ENCODE measurements at regions not wholly inside any gene's neighbourhood (a gene's known extent, or its start where the extent isn't known, plus 50 kb on each side); places are given as distances from the start of the nearest gene placed in this dataset.

- Histone ChIP-seq H3K27me3 (no peaks in the 10 kb centered on the region), H3K36me3 (replicated peaks in 1 of 2) (no peaks in the 10 kb centered on the region), H3K9me3 (replicated peaks in 1 of 3) (no peaks in the 10 kb centered on the region), H3K4me1 (replicated peaks in 1 of 2) (no peaks in the 10 kb centered on the region), H3K4me3 (no peak overlapping the region), H3K27ac (no peak overlapping the region)
- intact Hi-C loops (cut with DNase I), result no loop called here
- 60 to 96% (median 84%) methylated on average over 4 of the region's 4 CpGs for WGBS, 4 donors
- TF ChIP-seq POLR2A (IDR thresholded peaks at IDR 0.05) (no peak), CTCF (IDR thresholded peaks at IDR 0.05) (no peak)
- no peak for DNase-seq
Measured at GRCh38 chr20:43294031-43294430, 104.3 kb upstream of the PTPRT start.

GRCh38 chr20:43293068-43293786, 103.5 kb upstream of the PTPRT start:
- no peak for DNase-seq

GRCh38 chr20:43292222-43292621, 102.5 kb upstream of the PTPRT start:
- intact Hi-C loops (cut with DNase I), result no loop called here

More at GRCh38 chr20:43293068-43293786, 103.5 kb upstream of the PTPRT start:
- H3K36me3 ChIP-seq (replicated peaks in 1 of 2), result no peaks in the 10 kb centered on the region
- TF ChIP-seq CTCF (IDR thresholded peaks at IDR 0.05) (no peak), POLR2A (IDR thresholded peaks at IDR 0.05) (no peak)
- no peak overlapping the region for H3K27ac ChIP-seq
- no peaks in the 10 kb centered on the region for H3K4me1 ChIP-seq (replicated peaks in 1 of 2)
- no peak overlapping the region for H3K4me3 ChIP-seq
- H3K27me3 ChIP-seq, result no peaks in the 10 kb centered on the region
- intact Hi-C loops (cut with DNase I), result no loop called here
- no peaks in the 10 kb centered on the region for H3K9me3 ChIP-seq (replicated peaks in 1 of 3)
- 75 to 80% (median 79%) methylated on average over 7 to 11 of the region's 11 CpGs for WGBS, 4 donors

GRCh38 chr20:43287637-43288036, 97.9 kb upstream of the PTPRT start:
- H3K36me3 ChIP-seq (replicated peaks in 1 of 2), result no peaks in the 10 kb centered on the region
- H3K4me3 ChIP-seq, result no peak overlapping the region
- WGBS, 4 donors, result 58 to 68% (median 60%) methylated on average over 2 of the region's 2 CpGs
- H3K27ac ChIP-seq, result no peak overlapping the region
- H3K4me1 ChIP-seq (replicated peaks in 1 of 2), result no peaks in the 10 kb centered on the region
- intact Hi-C loops (cut with DNase I), result no loop called here
- no peak for TF ChIP-seq POLR2A (IDR thresholded peaks at IDR 0.05)
- TF ChIP-seq CTCF (IDR thresholded peaks at IDR 0.05), result no peak
- DNase-seq, result no peak
- H3K27me3 ChIP-seq, result no peaks in the 10 kb centered on the region
- H3K9me3 ChIP-seq (replicated peaks in 1 of 3), result no peaks in the 10 kb centered on the region

More at GRCh38 chr20:43292222-43292621, 102.5 kb upstream of the PTPRT start:
- 62 to 74% (median 69%) methylated on average over 3 of the region's 3 CpGs for WGBS, 4 donors
- no peak overlapping the region for H3K27ac ChIP-seq
- H3K27me3 ChIP-seq, result no peaks in the 10 kb centered on the region
- H3K4me1 ChIP-seq (replicated peaks in 1 of 2), result no peaks in the 10 kb centered on the region
- no peaks in the 10 kb centered on the region for H3K9me3 ChIP-seq (replicated peaks in 1 of 3)
- TF ChIP-seq POLR2A (IDR thresholded peaks at IDR 0.05) (no peak), CTCF (IDR thresholded peaks at IDR 0.05) (no peak)
- no peak overlapping the region for H3K4me3 ChIP-seq
- H3K36me3 ChIP-seq (replicated peaks in 1 of 2), result no peaks in the 10 kb centered on the region
- DNase-seq, result no peak

Measured in adrenal gland (tissue), 9 donors.